HG03060 (cell line): ENCODE measurements at regions not wholly inside any gene's neighbourhood (a gene's known extent, or its start where the extent isn't known, plus 50 kb on each side); places are given as distances from the start of the nearest gene placed in this dataset.

Experiments
- ATAC-seq: cut with Tn5 transposase; IDR thresholded peaks from one replicate; pipeline ENCODE4 v1.9.1; 2021; ENCODE audit warnings: low read depth, moderate number of reproducible peaks; ENCODE audit not compliant: unreplicated experiment

GRCh38 chr2:51194656-51195055 lies 162.7 kb upstream of the NRXN1 start:
- ATAC-seq: no peak

- no peak for ATAC-seq
Observed at GRCh38 chr2:51170273-51170672, 138.3 kb upstream of the NRXN1 start.

GRCh38 chr2:51165534-51166260 lies 133.8 kb upstream of the NRXN1 start:
- no peak for ATAC-seq

GRCh38 chr2:51158251-51158650 lies 126.3 kb upstream of the NRXN1 start:
- ATAC-seq: no peak

- no peak for ATAC-seq
Observed at GRCh38 chr2:51153236-51153635, 121.3 kb upstream of the NRXN1 start.

GRCh38 chr2:51151490-51152140 lies 119.7 kb upstream of the NRXN1 start:
- no peak for ATAC-seq

- ATAC-seq: no peak
Observed at GRCh38 chr2:51149725-51150124, 117.8 kb upstream of the NRXN1 start.

GRCh38 chr2:51145761-51146160 lies 113.8 kb upstream of the NRXN1 start:
- no peak for ATAC-seq

GRCh38 chr2:51120754-51121280 lies 88.9 kb upstream of the NRXN1 start:
- ATAC-seq: no peak

GRCh38 chr2:51111532-51111931 lies 79.6 kb upstream of the NRXN1 start:
- no peak for ATAC-seq

GRCh38 chr2:51108794-51109193 lies 76.9 kb upstream of the NRXN1 start:
- no peak for ATAC-seq

GRCh38 chr2:51107841-51108240 lies 75.9 kb upstream of the NRXN1 start:
- ATAC-seq: no peak

- ATAC-seq: no peak
Observed at GRCh38 chr2:51105811-51106210, 73.9 kb upstream of the NRXN1 start.

GRCh38 chr2:51103205-51103604 lies 71.3 kb upstream of the NRXN1 start:
- no peak for ATAC-seq

GRCh38 chr2:51093016-51093415 lies 61.1 kb upstream of the NRXN1 start:
- no peak for ATAC-seq

GRCh38 chr2:51085420-51086068 lies 53.6 kb upstream of the NRXN1 start:
- ATAC-seq: no peak

GRCh38 chr2:51084750-51085149 lies 52.8 kb upstream of the NRXN1 start:
- ATAC-seq: no peak
